DOHH2 (cell line): ENCODE measurements at regions not wholly inside any gene's neighbourhood (a gene's known extent, or its start where the extent isn't known, plus 50 kb on each side); places are given as distances from the start of the nearest gene placed in this dataset.

Experiments used
- EZH2phosphoT487 ChIP-seq: fragments of 200-600 bp; sonication (generic); IDR thresholded peaks from 2 replicates; pipeline ENCODE4 v1.6.1; 2017; ENCODE audit warnings: borderline replicate concordance, mild to moderate bottlenecking, antibody characterized with exemption, low read length, moderate library complexity, mixed read lengths
- TF ChIP-seq, protein P1 (sequence below): fragments of 200-600 bp; sonication (generic); IDR thresholded peaks from one replicate; pipeline ENCODE4 v1.5.1; 2014; ENCODE audit warnings: antibody characterized with exemption, mild to moderate bottlenecking, low read depth, low read length; ENCODE audit not compliant: poor library complexity, severe bottlenecking

DNA sequence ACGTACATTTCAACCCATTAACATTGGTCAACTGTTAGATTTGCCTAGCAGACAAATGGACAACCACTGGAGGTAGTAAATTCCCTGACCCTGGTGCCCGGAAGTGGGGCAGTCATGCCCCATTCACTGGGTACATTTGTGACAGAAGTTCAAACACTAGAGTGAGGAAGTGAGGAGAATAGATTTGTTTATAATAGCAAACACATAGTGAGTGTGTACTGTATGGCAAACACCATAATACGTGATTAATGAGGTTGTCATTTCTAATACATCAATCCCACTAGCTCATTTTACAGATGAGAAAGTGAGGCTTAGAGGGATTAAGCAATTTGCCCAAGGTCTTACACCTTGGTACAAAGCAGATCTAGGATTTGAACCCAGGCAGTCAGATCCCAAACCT, 181.9 kb upstream of the MKLN1 start:
- TF ChIP-seq, protein P1, sequence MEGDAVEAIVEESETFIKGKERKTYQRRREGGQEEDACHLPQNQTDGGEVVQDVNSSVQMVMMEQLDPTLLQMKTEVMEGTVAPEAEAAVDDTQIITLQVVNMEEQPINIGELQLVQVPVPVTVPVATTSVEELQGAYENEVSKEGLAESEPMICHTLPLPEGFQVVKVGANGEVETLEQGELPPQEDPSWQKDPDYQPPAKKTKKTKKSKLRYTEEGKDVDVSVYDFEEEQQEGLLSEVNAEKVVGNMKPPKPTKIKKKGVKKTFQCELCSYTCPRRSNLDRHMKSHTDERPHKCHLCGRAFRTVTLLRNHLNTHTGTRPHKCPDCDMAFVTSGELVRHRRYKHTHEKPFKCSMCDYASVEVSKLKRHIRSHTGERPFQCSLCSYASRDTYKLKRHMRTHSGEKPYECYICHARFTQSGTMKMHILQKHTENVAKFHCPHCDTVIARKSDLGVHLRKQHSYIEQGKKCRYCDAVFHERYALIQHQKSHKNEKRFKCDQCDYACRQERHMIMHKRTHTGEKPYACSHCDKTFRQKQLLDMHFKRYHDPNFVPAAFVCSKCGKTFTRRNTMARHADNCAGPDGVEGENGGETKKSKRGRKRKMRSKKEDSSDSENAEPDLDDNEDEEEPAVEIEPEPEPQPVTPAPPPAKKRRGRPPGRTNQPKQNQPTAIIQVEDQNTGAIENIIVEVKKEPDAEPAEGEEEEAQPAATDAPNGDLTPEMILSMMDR: peak; percentile 28
- TF ChIP-seq EZH2phosphoT487: no peak
